GM23338 (cell line): ENCODE measurements at regions not wholly inside any gene's neighbourhood (a gene's known extent, or its start where the extent isn't known, plus 50 kb on each side); places are given as distances from the start of the nearest gene placed in this dataset.

ENCODE experiments used
- CREB1 ChIP-seq: fragments of 250-450 bp; sonication (Bioruptor Pico); IDR thresholded peaks from 2 replicates; pipeline ENCODE4 v1.5.0; 2020; ENCODE audit warnings: low read depth, mild to moderate bottlenecking, moderate library complexity
- CTCF ChIP-seq, 2 experiments: fragments of 200-600 bp in 1 of 2; sonication (generic) in 1 of 2; conservative IDR thresholded peaks; 2 replicates each; pipeline versions ENCODE4 v1.5.1 to v1.6.1; 2016 to 2017; ENCODE audit warnings: antibody characterized with exemption in 2 of 2, low read depth in 2 of 2, mild to moderate bottlenecking in 2 of 2, moderate library complexity in 1 of 2
- ETS1 ChIP-seq: IDR thresholded peaks from 2 replicates; pipeline ENCODE4 v1.6.1; 2016; ENCODE audit warnings: antibody characterized with exemption
- EZH2 ChIP-seq: fragments of 200-600 bp; sonication (generic); IDR thresholded peaks from one replicate; pipeline ENCODE4 v1.8.0; 2017; ENCODE audit warnings: antibody characterized with exemption, mild to moderate bottlenecking, low read depth; ENCODE audit not compliant: unreplicated experiment
- EZH2phosphoT487 ChIP-seq: fragments of 200-600 bp; sonication (generic); IDR thresholded peaks from one replicate; pipeline ENCODE4 v1.8.1; 2018; ENCODE audit warnings: antibody characterized with exemption; ENCODE audit not compliant: unreplicated experiment
- JUNB ChIP-seq: IDR thresholded peaks from one replicate; pipeline ENCODE4 v1.6.1; 2016; ENCODE audit warnings: antibody characterized with exemption; ENCODE audit not compliant: unreplicated experiment
- NANOG ChIP-seq: IDR thresholded peaks from 2 replicates; pipeline ENCODE4 v1.6.1; 2016; ENCODE audit warnings: antibody characterized with exemption, borderline replicate concordance
- POLR2AphosphoS5 ChIP-seq: IDR thresholded peaks from 2 replicates; pipeline ENCODE4 v1.6.1; 2016; ENCODE audit warnings: antibody characterized with exemption, low read depth
- REST ChIP-seq: IDR thresholded peaks from one replicate; pipeline ENCODE4 v1.6.1; 2018; ENCODE audit warnings: antibody characterized with exemption; ENCODE audit not compliant: unreplicated experiment
- ZNF114 ChIP-seq: fragments of 250-450 bp; sonication (Bioruptor Pico); IDR thresholded peaks from 2 replicates; pipeline ENCODE4 v1.5.0; 2020; ENCODE audit warnings: mild to moderate bottlenecking, moderate library complexity

- TF ChIP-seq CTCF (conservative IDR thresholded peaks at IDR 0.05; ENCODE audit: low read depth in 2 of 2) (no peak), JUNB (no peak), REST (no peak), ETS1 (no peak), EZH2 (no peak), EZH2phosphoT487 (no peak), CREB1 (CRISPR knock-in tag) (no peak), ZNF114 (no peak), POLR2AphosphoS5 (no peak), NANOG (no peak)
Measured at GRCh38 chr12:115004470-115005146, 320.6 kb upstream of the TBX3 start.
